HL-60 (cell line): ENCODE measurements at regions not wholly inside any gene's neighbourhood (a gene's known extent, or its start where the extent isn't known, plus 50 kb on each side); places are given as distances from the start of the nearest gene placed in this dataset.

Experiments used
- DNase-seq, 2 experiments: peaks; one replicate each; pipeline ENCODE4 v3.0.0-alpha.2; 2010 to 2020; ENCODE audit warnings: low read depth in 1 of 2, low spot score in 1 of 2
- H3K27ac ChIP-seq: fragments of 250-450 bp; sonication (Bioruptor Pico); replicated peaks from 2 replicates; pipeline ENCODE4 v1.5.1; 2020; ENCODE audit warnings: mild to moderate bottlenecking, moderate library complexity
- H3K27me3 ChIP-seq: fragments of 250-450 bp; sonication (Bioruptor Pico); 2 replicates; pipeline ENCODE4 v1.5.1; 2021; ENCODE audit warnings: mild to moderate bottlenecking, moderate library complexity; ENCODE audit not compliant: insufficient read depth, poor library complexity, severe bottlenecking
- H3K4me3 ChIP-seq: replicated peaks from 2 replicates; pipeline ENCODE4 v1.5.1; 2011; ENCODE audit warnings: mild to moderate bottlenecking, control low read depth, low read length; ENCODE audit not compliant: insufficient read depth
- GABPA ChIP-seq: IDR thresholded peaks from 2 replicates; pipeline ENCODE4 v1.6.1; 2012; ENCODE audit warnings: low read depth
- POLR2AphosphoS5 ChIP-seq: IDR thresholded peaks from 2 replicates; pipeline ENCODE4 v1.6.1; 2012; ENCODE audit warnings: low read depth
- REST ChIP-seq: IDR thresholded peaks from 2 replicates; pipeline ENCODE4 v1.6.1; 2012; ENCODE audit warnings: low read depth; ENCODE audit not compliant: insufficient replicate concordance
- SPI1 ChIP-seq: IDR thresholded peaks from 2 replicates; pipeline ENCODE4 v1.6.1; 2012; ENCODE audit warnings: low read depth, mild to moderate bottlenecking, borderline replicate concordance
- TF ChIP-seq, protein P1 (sequence below): IDR thresholded peaks from one replicate; pipeline ENCODE4 v1.5.1; 2011; ENCODE audit warnings: low read length, control low read depth, inconsistent platforms; ENCODE audit not compliant: insufficient read depth

DNA sequence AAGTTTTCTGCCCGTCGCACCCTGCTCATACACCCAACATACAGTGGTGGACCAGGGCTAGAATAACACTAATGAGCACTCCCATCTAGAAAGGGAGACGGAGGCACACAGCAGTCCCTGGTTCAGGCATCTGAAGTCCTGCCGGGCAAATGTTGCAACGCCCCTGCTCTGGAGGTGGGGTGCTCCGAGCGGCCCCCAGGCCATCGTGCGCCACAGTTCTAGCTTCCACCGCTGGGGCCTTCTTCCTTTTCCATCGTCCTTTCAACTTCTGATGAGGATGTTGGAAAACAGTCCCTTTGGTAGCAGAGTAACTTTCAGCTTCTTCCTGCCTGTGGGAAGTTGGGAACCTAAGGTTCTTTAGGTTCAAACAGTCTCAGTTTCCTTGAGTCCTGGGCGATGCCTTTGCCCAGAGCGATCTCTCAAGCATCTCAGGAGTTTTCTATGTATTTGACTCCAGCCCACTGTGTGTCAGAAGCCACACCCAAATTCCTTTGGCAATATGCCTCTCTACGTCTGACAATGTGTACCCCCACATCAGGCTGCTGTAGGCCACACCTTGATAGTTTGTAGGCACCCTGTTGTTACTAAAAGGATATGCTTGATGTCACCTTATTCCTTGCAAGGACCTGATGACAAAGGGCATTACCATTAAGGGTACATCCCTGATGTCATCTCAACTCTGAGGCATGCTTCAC is 258.8 kb downstream of the GLI2 start:
- no peak overlapping the region for H3K27ac ChIP-seq
- DNase-seq: no peak
- H3K4me3 ChIP-seq: no peak overlapping the region
- no peak for TF ChIP-seq POLR2AphosphoS5
- TF ChIP-seq, protein P1, sequence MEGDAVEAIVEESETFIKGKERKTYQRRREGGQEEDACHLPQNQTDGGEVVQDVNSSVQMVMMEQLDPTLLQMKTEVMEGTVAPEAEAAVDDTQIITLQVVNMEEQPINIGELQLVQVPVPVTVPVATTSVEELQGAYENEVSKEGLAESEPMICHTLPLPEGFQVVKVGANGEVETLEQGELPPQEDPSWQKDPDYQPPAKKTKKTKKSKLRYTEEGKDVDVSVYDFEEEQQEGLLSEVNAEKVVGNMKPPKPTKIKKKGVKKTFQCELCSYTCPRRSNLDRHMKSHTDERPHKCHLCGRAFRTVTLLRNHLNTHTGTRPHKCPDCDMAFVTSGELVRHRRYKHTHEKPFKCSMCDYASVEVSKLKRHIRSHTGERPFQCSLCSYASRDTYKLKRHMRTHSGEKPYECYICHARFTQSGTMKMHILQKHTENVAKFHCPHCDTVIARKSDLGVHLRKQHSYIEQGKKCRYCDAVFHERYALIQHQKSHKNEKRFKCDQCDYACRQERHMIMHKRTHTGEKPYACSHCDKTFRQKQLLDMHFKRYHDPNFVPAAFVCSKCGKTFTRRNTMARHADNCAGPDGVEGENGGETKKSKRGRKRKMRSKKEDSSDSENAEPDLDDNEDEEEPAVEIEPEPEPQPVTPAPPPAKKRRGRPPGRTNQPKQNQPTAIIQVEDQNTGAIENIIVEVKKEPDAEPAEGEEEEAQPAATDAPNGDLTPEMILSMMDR: no peak
- no peaks in the 10 kb centered on the region for H3K27me3 ChIP-seq

GRCh38 chr2:120995152-120995551 is 259.5 kb downstream of the GLI2 start:
- no peak for DNase-seq
- no peak overlapping the region for H3K4me3 ChIP-seq
- TF ChIP-seq, protein P1: no peak
- TF ChIP-seq GABPA (no peak), POLR2AphosphoS5 (no peak), REST (no peak), SPI1 (no peak)
- no peak overlapping the region for H3K27ac ChIP-seq
- no peaks in the 10 kb centered on the region for H3K27me3 ChIP-seq

DNA sequence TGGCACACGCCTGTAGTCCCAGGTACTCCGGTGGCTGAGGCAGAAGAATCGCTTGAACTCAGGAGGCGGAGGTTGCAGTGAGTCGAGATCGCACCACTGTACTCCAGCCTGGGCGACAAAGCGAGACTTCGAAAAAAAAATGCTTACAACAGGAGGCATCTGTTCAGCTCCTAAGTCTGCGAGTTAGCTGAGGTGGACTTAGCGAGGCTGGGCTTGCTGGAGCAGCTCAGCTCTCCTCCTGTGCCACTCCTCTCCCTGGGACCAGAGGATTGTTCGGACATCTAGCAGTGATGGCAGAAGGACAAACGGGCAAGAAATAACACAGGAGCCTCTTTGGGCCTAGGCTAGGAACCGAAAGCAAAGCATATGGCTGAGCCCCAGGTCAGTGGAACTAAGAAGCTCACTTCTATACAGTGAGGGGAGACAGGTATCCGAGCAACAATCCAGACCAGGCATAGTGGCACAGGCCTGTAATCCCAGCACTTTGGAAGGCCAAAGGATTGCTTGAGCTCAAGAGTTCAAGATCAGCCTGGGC is 260.1 kb downstream of the GLI2 start:
- TF ChIP-seq GABPA (no peak), SPI1 (no peak), POLR2AphosphoS5 (no peak), REST (no peak)
- TF ChIP-seq, protein P1: no peak
- no peak overlapping the region for H3K27ac ChIP-seq
- no peaks in the 10 kb centered on the region for H3K27me3 ChIP-seq
- no peak for DNase-seq
- no peak overlapping the region for H3K4me3 ChIP-seq
